GM21737 (cell line): ENCODE measurements at regions not wholly inside any gene's neighbourhood (a gene's known extent, or its start where the extent isn't known, plus 50 kb on each side); places are given as distances from the start of the nearest gene placed in this dataset.

ENCODE experiments used
- ATAC-seq: cut with Tn5 transposase; IDR thresholded peaks from one replicate; pipeline ENCODE4 v1.9.1; 2021; ENCODE audit warnings: mild to moderate bottlenecking, moderate library complexity; ENCODE audit not compliant: unreplicated experiment

DNA sequence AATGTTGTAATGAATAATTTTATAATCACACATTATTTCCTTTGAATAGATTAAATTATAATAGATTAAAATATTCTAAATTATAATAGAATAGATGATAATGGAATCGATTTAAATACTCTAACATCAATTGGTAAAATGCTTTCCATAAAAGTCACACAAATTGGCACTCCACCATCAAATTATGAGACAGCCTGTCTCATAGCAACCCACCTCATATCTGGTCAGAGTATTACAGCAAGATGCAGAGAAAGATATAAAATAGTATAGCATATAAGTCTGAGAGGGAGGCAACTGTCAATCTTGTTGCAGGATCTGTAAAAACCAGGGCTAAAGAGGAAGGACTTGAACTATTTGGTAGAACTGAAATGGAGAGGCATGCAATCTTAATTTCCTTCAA lies 98.4 kb upstream of the NCKAP5 start:
- ATAC-seq = no peak

DNA sequence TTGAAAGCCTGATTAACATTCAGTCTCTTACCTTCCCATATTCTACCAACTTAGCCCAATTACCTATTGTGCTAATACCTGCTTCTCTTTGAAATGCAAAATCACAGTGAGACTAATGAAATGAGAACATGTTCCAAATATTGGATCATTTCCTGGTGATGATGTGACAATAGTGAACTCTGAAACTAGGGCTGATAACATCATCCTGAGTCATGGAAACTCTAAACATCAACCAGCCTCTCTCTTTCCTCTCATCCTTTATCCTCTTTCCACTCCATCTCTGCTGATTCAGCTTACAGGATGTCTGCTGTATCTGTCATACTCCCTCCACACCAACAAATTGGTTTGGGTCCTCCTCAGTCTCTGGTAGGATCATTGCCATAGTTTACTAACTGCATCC lies 98.8 kb upstream of the NCKAP5 start:
- ATAC-seq = no peak

DNA sequence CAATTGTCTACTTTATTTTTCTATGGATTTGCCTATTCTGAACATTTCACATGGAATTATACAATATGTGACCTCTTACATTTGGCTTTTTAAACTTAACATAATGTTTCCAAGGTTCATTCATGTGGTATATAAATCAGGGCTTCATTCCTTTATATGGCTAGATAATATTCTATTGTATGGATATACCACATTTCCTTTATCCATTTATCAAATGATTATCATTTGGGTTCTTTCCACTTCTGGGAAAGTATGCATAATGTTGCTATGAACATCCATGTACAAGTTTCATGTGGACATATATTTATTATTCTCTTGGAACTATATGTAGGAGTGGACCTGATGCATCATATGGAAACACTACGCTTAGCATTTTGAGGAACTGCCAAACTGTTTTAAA lies 99.7 kb upstream of the NCKAP5 start:
- no peak for ATAC-seq

DNA sequence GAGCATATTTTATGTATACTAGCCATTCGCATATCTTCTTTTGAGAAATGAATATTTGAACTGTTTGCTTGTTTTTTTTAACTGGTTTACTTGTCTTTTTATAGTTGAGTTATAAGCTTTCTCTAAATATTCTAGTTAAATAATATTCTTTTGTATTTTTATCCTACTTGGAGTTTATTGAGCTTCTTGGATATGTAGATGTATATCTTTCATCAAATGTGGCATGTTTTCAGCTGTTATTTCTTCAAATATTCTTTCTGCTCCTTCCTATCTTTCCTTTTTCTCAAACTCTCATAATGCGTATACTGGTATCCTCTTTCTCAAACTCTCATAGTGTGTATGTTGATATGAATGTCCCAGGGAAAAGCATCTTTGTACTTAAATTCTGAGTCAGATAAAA lies 100.3 kb upstream of the NCKAP5 start:
- no peak for ATAC-seq

DNA sequence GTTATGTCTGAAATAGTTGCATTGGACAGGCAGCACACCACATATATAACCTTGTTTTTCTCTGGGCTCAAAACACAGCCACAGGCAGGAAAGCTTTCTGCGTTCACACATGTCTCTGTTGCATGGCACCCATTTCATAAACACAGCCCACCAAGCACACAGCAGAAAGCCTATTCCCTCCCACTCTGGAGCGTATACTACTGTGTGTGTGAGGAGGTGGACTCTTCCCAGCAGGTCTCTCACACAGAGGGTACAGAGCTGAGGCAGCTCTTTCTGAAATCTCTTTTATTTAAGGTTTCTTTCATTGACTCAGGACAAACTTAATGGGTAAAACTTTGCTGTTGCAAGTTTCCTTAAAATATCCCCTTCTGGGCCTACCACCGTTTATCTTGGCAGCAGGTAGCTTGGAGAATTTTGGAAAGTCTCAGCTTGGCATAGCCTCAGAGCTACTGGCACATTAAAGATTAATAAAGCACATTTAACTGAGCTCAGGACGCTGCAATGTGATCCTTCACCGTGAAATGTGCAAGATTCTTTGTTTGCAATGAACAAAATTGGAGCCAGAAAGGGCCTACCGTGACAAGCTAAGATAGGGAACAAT lies 105.1 kb upstream of the NCKAP5 start:
- ATAC-seq = no peak

DNA sequence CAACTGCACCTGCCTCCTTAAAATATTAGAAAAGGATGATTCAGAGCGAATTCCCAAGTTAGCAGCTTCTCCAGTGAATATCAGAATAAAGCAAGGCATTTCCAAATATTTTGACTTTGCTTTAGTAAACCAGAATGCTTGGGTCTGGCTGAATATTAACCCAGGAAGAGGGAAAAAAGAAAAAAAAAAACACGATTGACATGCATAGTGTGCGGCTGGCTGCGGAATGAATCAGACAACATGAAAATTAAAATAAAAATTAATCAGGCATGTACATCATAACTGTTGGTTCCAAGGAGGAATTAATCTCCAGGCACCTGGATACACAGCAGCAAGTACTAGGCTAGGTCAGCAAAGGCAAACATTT lies 105.8 kb upstream of the NCKAP5 start:
- ATAC-seq = no peak

DNA sequence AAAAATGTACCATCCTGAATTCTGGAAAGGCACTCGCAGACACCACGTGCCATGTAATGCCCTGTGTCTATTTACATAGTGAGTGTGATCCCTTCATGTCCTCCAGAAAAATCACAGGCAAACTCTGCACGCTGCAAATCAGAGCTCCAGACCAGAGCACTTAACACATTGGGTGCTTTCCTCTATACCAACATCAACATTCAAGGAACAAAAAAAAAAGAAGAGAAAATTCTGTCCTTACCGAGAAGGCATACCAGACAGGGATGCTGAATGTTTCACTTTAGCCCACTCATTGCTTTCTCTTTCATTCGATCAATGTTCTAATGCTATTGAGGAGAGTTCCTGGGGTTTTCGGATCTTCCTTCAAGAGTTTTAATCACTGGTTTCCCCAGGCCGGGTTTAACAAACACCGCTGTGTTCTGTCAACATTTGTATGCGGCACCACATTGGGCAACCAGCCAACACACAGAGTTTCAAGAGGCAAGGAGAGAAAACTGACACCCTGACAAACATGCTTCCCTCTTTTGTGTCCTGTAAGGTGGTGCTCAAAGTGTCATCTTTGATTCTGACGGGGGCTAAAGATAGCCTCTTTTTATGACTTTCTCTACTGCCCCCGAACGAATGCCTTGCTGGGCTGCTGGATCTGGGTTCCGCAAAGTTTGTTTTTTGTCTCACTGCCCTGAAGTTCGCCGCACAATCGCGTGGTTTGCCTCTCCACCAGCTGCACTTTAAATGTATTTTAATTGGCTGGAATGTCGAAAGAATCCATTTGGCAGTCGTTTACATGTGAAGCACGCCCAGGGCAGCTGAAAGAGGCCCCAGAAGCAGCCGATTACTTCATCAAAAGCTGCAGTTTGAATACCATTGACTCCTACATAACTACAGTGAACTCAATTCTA lies 106.4 kb upstream of the NCKAP5 start:
- ATAC-seq = no peak

DNA sequence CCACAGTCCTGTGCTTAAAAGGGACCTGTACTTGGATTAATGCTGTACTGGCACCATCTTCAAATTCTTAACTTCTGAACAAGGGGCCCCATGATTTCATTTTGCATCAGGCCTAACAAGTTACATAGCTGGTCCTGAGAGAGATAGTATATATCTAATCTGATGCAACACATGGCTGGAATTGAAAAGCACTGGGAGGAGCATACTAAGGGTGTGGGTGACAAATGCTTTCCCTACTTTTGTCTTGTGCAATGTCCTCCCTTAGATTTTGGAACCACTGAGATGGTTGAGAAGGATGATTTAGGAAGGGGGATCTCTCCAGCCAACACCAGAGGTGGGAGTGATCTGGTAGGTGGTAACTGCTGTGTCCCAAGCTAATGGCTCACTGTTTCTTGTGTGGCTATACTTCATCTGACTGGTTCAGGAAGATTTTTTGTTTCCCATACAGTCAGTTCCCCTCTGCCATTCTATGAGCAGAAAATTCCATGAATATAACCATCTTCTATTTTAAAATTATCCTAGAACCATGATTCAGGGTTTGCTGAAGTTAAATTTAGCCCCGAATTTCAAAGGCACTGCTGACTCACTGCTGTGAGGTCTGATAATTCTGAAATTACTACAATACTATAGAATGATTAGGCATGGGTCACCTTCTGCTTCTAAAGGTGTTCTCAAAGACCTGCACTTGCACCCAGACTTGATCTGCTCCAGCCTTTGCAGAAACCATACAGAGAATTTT lies 108.3 kb upstream of the NCKAP5 start:
- no peak for ATAC-seq

DNA sequence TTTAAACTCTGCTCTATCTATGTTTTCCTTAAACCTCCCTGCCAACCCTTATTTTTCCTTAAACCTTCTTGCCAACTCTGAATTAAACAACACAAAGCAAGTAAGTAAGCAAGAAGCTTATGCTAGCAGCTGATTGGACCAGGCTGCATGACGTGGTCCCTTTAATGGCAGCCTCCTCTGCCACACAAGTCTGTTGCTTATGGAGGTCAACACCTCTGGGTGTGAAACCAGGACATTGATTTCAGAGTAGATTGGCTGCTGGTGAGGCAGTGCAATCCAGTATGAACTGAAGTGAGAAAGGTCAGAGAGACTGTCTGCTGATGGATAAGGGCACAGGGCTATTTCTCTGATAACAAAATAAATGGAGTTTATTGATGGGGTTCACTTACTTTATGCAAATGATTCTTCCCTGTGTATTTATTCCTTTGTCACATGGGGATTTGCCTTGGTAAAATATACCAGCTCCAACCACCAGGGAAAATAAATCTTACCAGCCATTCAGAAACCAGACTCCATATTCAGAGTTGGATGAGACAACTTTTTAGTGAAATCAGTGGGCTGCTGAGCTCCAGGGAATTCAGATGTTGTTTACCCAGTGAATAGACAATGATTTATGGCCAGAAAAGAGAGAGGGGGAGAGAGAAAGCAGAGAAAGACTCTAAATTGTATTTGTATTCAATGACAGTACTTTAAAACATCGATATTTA lies 112.2 kb upstream of the NCKAP5 start:
- no peak for ATAC-seq

DNA sequence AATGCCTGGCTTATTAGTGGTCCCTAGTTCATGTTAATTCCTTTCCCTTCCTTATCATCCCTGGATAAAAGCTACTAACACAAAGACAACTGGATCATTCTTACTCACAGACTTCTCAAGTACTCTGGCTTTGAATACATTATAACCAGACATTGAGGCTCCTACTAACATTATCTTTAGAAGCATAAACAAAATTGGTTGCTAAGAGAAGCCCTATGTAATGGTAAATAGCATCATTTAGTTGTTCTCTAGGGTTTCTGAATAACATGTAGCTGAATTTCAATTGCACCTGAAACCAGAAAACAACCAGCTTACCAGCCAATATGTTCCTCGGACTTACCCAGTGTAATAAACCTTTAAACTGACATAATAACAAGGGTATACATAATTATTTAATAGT lies 114.1 kb upstream of the NCKAP5 start:
- no peak for ATAC-seq

DNA sequence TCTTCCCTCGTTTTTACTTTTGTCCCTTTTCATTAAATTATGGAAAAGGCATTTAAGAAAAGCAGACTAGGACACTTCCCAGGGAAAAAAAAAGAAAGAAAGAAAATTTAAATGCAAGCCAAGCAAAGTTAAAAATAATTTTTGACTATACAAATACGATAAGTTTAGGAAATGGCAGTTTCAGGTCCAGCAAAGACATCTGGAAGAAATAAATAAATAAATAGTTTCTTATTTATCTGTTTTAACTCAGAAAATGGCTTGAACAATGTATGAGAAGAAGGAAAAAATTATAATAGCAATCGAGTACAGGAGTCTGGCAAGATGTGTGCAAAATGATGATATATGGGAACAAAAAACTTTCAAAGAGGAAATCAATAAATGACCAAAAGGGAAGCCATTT lies 114.6 kb upstream of the NCKAP5 start:
- no peak for ATAC-seq

DNA sequence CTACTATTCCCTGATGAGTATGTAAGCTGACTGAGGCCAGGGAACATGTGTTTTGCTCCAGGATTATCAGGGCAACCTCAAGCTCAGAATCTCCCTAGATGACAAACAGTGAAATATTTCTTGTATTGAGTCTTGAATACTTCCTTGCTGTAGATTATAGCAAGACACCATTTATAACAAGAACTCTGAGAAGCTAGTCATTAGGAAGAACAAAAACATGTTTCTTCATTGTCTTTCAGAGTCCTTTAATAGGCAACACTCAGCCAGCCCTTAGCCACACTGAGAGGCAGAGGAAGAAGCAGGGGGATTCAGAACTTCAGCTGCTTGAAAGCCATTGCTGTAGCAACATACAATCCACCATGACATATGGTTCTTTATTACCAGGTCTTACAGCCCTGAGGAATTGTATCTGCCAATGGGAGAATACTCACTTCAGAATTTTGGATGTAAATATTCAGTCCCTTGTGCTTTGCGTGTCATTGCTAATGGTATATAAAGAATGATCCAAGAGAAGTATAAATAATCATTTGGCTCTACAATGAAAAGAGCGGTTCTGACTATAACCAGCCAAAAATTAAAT lies 117.5 kb upstream of the NCKAP5 start:
- ATAC-seq = no peak

DNA sequence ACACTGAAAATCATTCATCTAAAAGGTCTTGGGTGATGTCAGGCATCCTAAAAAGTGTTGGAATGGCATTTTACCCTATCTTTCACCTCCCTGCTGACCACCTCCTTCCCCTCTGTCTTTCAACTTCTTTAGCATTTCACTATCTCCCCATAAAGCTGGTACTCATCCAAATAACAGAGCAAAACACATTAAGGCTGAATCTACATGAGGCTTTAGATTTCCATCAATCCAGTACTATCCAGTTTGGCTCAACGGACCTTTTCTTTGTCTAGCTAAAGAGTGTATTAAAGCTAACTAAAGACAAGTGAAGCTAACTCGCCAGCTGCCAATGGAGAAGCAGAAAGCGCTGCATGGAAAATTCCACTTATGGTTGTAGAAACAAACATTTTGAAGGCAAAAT lies 122.5 kb upstream of the NCKAP5 start:
- ATAC-seq = no peak

DNA sequence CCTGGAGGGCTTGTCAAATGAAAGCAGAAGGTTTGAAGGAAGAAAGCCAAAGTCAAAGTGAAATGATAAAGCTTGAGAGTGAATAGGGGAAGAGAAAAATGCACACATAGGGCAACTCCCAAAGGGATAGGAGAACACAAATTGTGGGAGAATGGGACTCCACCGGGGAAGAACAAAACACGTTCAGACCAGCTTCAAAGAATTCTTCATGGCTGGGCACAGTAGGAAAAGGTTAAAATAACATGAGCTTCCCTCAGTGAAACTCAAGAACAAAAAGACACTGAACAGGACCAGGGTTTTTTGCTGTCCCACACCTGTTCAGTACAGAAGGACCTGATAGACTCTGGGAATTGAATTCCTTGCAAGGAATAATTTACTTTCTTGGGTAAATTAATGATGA lies 123.1 kb upstream of the NCKAP5 start:
- no peak for ATAC-seq

DNA sequence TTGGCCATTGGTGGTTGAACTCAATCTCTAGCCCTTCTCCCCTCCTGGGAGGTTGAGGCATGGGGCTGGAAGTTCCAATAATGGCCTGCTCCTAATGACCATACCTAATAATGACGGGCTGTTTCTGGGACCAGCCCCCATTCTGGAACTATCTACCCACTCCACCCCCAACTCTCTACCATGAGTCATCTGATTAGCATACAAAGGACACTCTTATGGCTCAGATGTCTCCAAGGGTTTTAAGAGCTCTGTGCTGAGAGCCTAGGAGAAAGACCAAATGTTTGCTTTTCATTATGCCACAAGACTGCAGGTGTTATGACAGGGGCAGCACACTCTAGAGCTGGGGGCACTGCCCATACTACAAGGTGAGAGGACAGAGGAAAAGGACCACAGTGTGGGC lies 137.0 kb upstream of the NCKAP5 start:
- no peak for ATAC-seq

DNA sequence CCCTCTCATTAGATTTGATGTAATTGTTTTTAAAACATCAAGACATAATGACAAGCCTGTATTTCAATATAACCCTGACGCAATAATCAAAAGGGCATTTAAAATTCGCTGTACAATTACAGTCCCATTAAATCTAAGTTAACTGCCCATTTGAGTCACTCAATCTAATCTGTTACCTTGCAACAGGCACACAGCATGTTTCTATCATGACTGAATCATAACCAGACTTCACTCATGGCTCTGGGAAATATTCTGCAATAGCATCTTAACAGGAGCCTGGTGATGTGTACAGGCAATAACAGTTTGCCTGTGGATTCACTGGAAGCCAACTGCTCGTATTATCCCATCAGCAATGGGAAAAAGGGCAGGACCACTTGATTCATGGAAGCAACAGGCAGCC lies 142.3 kb upstream of the NCKAP5 start:
- no peak for ATAC-seq

DNA sequence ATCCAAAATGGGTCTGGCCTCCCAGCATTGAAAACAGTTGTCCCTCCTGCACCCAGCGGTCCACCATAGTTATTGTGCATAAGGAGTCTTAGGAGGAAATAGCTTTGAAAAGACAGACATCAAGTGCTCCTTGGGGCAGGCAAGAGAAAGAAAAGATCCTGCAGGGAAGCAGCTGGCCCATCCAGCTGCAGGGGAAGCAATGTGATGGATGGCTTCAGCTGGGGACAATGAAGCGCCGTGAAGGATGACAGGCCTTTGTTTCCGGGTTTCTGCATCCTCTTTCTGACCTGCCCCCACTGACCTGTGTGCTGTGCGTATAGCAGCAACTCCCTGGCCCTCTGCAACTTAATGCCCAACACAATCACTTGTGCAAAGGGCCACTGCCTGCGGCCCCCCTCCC lies 142.9 kb upstream of the NCKAP5 start:
- no peak for ATAC-seq

DNA sequence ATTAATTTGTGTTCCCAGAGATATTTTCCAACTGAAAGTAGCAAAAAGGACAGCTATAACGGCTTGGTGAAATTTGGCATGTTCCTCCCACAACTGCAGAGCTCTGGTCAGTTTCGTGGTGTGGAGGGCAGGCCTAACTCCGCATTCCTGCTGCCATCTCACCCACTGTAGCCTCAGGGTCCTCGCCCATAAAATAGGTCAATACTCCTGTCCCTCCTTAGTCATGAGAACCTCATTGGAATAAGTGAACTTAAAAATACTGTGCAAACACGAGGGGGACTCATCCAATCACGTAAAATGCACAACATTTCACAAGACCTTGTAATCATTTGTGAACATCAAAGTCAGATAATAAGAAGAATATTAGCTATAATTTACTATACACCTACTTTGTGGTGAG lies 143.5 kb upstream of the NCKAP5 start:
- no peak for ATAC-seq

DNA sequence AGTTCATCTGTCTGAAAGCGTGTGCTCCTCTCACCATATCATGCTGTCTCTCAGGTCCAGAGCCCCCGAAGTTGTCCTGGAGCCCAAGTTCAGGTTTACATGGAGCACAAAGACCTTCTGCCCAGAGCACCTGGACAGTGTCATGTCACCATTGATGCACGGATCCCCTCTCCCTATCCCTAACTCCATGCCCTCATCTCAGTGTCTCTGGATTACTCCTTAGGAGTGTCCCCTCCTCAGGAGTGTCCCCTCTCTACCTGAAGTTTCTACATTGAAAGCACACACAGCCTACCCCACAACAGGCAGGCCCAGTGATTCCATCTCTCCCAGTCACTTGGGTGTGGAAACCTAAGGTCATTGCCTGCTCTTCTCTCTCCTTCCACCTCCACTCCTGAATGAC lies 144.1 kb upstream of the NCKAP5 start:
- ATAC-seq = no peak

DNA sequence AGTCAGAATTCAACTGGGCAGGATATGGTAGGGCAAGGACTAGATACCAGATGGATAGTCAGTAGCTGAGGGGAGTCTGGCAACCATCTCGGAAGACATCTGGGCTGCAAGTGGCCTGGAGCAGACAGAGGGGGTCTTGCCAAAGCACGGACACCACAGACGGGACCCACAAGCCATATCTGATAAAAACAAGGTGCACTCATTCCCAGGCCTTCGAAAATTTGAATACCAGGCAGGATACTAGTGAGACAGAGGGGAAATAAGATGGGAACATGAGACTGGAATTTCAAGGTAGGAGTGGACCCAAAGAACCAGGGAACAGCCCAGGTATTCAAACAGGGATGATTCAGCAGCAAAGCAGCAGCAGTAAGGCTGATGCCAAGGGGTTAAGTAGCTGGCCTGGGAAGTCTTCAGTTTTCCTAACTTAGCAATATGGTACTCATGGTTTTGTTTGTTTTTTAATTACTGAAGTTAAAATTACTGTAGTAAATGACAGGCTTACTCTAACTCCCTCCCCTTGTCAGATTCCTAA lies 144.9 kb upstream of the NCKAP5 start:
- no peak for ATAC-seq

DNA sequence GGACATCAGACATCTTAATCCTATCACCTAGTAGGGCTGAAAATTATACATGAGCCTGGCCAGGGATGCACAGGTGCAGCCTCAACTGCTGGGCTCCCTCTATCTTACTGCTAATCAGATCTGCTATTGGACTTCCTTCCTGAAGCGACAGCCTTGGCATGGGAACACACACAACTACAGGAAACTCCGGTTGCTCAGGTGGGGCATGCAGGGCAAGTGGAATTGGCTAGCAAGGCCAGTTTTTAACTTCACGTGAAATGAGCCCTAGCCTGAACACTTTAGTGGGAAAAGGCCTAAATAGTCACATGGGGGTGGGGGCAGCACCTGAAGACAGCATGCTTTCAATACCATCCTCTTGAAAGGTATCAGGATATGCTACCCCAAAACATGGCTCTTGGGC lies 147.9 kb upstream of the NCKAP5 start:
- no peak for ATAC-seq
